ENCODE measurements at regions not wholly inside any gene's neighbourhood (a gene's known extent, or its start where the extent isn't known, plus 50 kb on each side); places are given as distances from the start of the nearest gene placed in this dataset.

DNA sequence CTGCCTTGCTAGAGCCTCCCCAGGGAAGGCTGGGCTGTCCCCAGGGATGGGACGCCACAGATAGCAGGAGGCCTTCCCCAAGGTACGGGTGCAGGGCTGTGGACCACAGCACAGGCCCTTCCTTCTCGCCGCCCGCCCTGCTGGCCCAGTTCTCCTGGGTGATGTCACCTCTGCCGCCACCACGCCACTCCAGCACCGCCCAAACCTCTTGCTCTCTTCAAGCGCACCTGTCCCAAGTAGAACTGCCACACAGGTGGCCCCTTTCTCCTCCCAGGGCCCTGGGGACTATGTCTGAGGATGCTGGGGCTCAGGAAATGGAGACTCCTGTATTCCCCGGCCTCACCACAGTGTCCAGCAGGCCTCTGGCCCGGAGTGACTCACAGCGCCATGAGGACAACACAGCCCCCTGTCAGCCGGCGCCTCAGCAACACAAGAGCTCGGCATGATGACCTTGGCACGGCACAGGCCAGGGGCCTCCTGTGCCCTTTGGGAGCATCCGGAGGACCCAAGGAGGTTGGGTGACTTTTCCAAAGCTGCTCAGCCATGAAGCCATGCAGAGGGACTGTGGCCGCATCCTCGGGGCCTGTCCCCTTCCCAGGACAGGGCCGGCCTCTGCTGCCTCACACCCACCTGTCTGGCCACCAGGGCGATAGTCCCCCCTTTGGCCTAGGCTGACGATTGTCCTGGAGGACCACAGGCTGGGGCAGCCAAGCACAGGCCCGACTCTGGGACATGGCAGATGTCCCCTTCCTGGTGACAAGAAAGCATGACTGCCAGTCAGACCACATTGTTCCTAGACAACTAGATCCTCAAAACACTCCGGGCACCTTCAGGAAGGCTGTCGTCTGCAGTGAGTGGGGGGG is 1023.5 kb downstream of the BRD1 start:
- TF ChIP-seq GATA3 (IDR thresholded peaks at IDR 0.05; ENCODE audit: low read depth, low read length): no peak
- no peak for TF ChIP-seq GATA2 (IDR thresholded peaks at IDR 0.05; ENCODE audit: low read depth, low read length)

GRCh38 chr22:48803171-48803947 is 1024.3 kb downstream of the BRD1 start:
- TF ChIP-seq GATA2 (IDR thresholded peaks at IDR 0.05; ENCODE audit: low read depth, low read length): no peak
- TF ChIP-seq GATA3 (IDR thresholded peaks at IDR 0.05; ENCODE audit: low read depth, low read length): no peak

DNA sequence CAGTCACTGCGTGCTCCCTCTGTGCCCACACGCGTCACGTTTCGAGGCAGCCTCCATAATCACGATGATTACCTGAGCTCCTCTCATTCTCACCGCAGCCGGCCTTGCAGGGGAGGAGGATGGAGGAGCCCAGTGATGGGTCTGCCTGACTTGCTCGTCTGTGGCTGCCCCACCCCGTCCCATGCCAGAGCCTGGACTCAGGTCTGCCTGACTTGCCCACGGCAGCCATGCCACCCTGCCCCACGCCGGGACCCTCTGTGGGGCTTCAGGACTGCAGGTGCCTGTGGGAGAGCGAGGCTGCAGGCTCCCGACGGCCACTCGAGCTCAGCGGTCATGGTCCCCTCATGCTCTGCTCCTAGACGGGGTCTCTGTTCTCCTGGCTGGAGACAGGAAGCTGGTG is 1025.1 kb downstream of the BRD1 start:
- TF ChIP-seq GATA2 (IDR thresholded peaks at IDR 0.05; ENCODE audit: low read depth, low read length) (no peak), GATA3 (IDR thresholded peaks at IDR 0.05; ENCODE audit: low read depth, low read length) (no peak)

GRCh38 chr22:48800886-48801607 is 1026.6 kb downstream of the BRD1 start:
- TF ChIP-seq GATA2 (IDR thresholded peaks at IDR 0.05; ENCODE audit: low read depth, low read length) (no peak), GATA3 (IDR thresholded peaks at IDR 0.05; ENCODE audit: low read depth, low read length) (no peak)

- no peak for TF ChIP-seq GATA2 (IDR thresholded peaks at IDR 0.05; ENCODE audit: low read depth, low read length)
- TF ChIP-seq GATA3 (IDR thresholded peaks at IDR 0.05; ENCODE audit: low read depth, low read length): no peak
Observed at GRCh38 chr22:48800036-48800885, 1027.4 kb downstream of the BRD1 start.

- no peak for TF ChIP-seq GATA2 (IDR thresholded peaks at IDR 0.05; ENCODE audit: low read depth, low read length)
- TF ChIP-seq GATA3 (IDR thresholded peaks at IDR 0.05; ENCODE audit: low read depth, low read length): no peak
Observed at GRCh38 chr22:48799227-48799970, 1028.3 kb downstream of the BRD1 start.

GRCh38 chr22:48798281-48799226 is 1029.1 kb downstream of the BRD1 start:
- TF ChIP-seq GATA2 (IDR thresholded peaks at IDR 0.05; ENCODE audit: low read depth, low read length): no peak
- TF ChIP-seq GATA3 (IDR thresholded peaks at IDR 0.05; ENCODE audit: low read depth, low read length): no peak

DNA sequence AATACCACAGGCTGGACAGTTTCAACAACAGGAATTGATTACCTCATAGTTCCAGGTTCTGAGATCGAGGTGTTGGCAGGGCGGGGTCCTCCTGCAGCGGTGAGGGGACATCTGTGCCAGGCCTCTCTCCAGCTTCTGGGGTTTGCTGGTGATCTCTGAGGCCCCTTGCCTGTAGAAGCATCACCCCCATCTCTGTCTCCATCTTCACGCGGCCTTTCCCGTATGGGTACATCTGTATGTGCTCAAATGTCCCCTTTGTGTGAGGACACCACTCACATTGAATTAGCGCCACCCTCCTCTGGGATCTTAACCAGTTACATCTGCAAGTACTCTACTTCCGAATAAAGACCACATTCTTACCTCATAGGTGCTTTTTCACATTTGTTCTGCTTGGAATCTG is 1029.9 kb downstream of the BRD1 start:
- no peak for TF ChIP-seq GATA3 (IDR thresholded peaks at IDR 0.05; ENCODE audit: low read depth, low read length)
- no peak for TF ChIP-seq GATA2 (IDR thresholded peaks at IDR 0.05; ENCODE audit: low read depth, low read length)

DNA sequence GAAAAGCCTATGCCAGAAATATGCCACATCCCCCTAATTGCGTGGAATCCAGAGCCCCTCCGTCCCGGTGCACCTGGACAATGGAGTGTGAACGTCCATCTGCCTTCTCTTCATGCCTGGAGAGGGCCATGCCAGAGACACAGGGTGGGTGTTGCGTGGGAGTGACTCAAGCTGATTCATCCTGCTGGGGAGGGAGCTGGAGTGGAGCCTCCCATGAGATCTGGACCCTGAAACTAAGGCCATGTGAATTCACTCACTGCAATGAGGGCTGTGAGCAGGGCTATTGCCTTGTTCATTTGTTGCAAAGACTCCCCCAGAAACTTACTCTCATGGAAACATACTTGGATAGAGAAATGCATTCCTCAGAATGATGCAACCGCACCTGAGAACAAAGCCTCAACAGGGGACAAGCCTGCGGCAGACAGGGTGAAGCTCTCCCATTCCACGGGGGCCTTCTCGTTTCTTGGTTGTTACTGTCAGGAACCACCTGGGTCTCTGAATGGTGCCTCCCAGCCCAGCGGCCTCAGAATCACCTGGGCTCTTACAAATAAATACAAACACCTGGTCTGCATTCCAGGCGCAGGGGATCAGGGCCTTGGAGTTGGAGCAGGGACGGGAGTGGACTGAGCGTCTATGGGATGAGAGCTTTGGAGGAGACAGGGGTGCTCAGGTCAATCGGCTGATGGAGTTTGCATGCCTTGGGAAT is 1031.2 kb downstream of the BRD1 start:
- no peak for TF ChIP-seq GATA3 (IDR thresholded peaks at IDR 0.05; ENCODE audit: low read depth, low read length)
- no peak for TF ChIP-seq GATA2 (IDR thresholded peaks at IDR 0.05; ENCODE audit: low read depth, low read length)

DNA sequence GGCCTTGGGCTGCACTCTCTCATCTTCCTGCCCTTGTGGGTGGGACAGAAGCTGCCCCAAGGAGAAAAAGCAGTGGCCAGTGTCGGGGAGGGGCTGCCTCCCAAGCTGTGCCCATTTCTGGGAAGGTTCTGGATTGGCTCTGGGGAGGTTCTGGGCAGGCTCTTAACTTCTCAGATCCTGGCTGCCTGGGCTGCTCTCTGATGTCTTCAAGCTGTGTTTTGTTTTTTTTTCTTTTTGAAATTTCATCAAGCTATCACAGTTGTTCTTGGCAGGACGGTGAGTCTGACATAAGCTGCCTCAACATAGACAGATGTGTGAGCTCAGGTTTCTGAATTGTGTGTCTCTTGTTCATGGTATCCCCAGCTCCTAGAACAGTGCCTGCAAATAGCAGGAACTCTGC is 1032.0 kb downstream of the BRD1 start:
- no peak for TF ChIP-seq GATA2 (IDR thresholded peaks at IDR 0.05; ENCODE audit: low read depth, low read length)
- TF ChIP-seq GATA3 (IDR thresholded peaks at IDR 0.05; ENCODE audit: low read depth, low read length): no peak

DNA sequence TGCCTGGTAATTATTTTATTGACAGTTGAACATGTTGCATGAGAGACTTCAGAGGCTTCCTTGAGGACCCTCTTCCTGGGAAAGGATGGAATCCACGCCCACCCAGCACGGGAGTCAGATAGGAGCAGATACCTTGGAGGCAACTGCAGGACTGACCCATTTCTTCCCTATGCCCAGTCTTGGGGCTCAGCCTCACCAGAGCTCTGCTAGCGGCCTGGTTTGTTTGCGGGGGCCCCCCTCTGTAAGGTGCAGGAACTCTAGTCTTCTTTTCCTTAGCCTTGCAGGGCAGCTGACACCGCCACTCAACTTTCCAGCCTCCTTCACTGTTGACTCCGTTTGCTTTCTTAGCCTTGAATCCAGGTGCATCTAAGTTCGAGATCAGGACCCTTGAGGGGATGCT is 1032.8 kb downstream of the BRD1 start:
- TF ChIP-seq GATA2 (IDR thresholded peaks at IDR 0.05; ENCODE audit: low read depth, low read length): no peak
- TF ChIP-seq GATA3 (IDR thresholded peaks at IDR 0.05; ENCODE audit: low read depth, low read length): no peak
